ENCODE measurements at regions not wholly inside any gene's neighbourhood (a gene's known extent, or its start where the extent isn't known, plus 50 kb on each side); places are given as distances from the start of the nearest gene placed in this dataset.

DNA sequence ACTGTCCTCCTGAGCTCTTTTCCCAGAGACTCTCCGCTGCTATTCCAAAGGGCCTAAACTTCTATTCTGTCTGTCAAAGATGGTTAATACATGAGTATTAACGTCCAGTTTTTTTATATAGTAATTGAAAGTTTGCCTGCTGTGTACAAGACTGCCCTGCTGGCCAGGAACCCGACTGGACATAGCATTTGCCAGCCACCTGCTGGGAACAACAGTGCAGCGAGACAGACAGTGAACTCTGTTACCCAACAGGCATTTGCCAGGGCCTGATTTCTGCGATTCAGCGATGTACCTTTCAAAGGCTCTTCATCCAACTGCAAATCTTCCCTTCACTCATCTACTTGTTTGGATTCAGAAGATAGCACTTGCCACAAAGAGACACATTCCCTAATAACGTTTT is 128.8 kb upstream of the SEM1 start:
- DNase-seq (ENCODE audit: low read depth in 1 of 2, low spot score in 1 of 2) = no peak
- Histone ChIP-seq H3K27me3 (no peaks in the 10 kb centered on the region), H3K27ac (no peak overlapping the region), H3K4me1 (ENCODE audit: low read depth) (no peaks in the 10 kb centered on the region), H3K9me3 (ENCODE audit: low read depth) (no peaks in the 10 kb centered on the region), H3K36me3 (no peaks in the 10 kb centered on the region), H3K4me3 (no peak overlapping the region)
- TF ChIP-seq, protein P1, sequence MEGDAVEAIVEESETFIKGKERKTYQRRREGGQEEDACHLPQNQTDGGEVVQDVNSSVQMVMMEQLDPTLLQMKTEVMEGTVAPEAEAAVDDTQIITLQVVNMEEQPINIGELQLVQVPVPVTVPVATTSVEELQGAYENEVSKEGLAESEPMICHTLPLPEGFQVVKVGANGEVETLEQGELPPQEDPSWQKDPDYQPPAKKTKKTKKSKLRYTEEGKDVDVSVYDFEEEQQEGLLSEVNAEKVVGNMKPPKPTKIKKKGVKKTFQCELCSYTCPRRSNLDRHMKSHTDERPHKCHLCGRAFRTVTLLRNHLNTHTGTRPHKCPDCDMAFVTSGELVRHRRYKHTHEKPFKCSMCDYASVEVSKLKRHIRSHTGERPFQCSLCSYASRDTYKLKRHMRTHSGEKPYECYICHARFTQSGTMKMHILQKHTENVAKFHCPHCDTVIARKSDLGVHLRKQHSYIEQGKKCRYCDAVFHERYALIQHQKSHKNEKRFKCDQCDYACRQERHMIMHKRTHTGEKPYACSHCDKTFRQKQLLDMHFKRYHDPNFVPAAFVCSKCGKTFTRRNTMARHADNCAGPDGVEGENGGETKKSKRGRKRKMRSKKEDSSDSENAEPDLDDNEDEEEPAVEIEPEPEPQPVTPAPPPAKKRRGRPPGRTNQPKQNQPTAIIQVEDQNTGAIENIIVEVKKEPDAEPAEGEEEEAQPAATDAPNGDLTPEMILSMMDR (IDR thresholded peaks at IDR 0.05; ENCODE audit: low read depth, low read length) = no peak

DNA sequence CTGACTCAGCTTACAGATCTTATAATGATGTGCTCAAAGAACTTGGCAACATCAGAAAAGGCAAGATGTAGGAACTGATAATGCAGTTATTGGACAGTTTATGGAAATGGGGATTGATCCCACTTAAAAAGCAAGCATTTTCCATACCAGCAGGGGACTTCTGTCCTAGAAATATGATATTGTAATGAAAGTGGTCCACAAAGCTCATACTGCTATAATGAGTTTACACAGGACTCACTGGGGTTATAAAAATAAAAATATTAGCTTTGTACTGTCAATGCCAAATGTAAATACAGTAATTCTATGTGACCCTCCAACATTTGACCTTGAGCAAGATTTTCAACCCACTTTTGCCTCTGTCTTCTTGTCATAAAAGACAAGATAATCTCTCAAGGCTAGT is 145.5 kb upstream of the SEM1 start:
- TF ChIP-seq, protein P1 (IDR thresholded peaks at IDR 0.05; ENCODE audit: low read depth, low read length) = no peak
- Histone ChIP-seq H3K4me3 (no peak overlapping the region), H3K27ac (no peak overlapping the region), H3K4me1 (ENCODE audit: low read depth) (no peaks in the 10 kb centered on the region), H3K9me3 (ENCODE audit: low read depth) (no peaks in the 10 kb centered on the region), H3K36me3 (no peaks in the 10 kb centered on the region), H3K27me3 (peaks cover 4% of the 10 kb centered on the region)
- no peak for DNase-seq (ENCODE audit: low read depth in 1 of 2, low spot score in 1 of 2)

DNA sequence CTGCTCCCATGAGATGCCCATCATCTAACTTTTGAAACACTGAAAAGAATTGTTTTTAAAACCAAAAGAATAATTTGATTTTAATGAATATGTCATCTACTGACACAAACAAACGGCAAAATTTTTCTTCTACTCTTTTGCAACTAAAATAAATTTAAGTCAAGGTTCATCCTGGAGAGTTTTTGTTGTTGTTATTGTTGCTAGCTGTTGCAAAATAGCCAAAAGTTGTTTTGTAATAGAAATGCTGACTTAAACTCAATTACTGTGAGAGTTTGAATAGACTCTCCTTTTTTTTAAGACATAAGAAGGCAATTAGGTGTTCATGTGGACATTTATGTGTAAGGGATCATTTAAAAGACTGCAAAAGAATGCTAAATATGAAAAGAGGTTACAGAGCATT is 146.0 kb upstream of the SEM1 start:
- Histone ChIP-seq H3K4me1 (ENCODE audit: low read depth) (no peaks in the 10 kb centered on the region), H3K36me3 (no peaks in the 10 kb centered on the region), H3K27me3 (peaks cover 4% of the 10 kb centered on the region), H3K4me3 (no peak overlapping the region), H3K27ac (no peak overlapping the region), H3K9me3 (ENCODE audit: low read depth) (no peaks in the 10 kb centered on the region)
- no peak for DNase-seq (ENCODE audit: low read depth in 1 of 2, low spot score in 1 of 2)
- TF ChIP-seq, protein P1 (IDR thresholded peaks at IDR 0.05; ENCODE audit: low read depth, low read length) = no peak

DNA sequence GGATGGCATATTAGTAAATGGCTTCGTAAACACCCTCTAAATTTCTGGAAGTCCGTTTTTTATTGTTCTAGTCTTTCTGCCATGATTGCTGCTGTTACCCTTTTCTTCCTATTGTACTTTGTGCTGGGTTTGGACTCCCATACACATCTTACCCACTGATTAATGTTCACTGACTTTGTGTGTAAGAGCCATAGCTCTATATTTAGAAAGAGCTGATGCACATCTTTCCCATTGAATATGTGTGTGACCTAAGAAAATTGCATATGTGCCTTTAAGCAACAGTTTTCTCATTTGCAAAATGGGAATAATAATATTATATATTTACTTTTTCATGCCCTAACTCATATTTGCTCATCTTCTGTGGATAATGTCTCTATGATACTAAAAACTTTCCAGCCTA is 135.8 kb upstream of the DLX6 start:
- DNase-seq (ENCODE audit: low read depth in 1 of 2, low spot score in 1 of 2) = no peak
- H3K36me3 ChIP-seq = no peaks in the 10 kb centered on the region
- H3K4me1 ChIP-seq (ENCODE audit: low read depth) = no peaks in the 10 kb centered on the region
- H3K9me3 ChIP-seq (ENCODE audit: low read depth) = no peaks in the 10 kb centered on the region
- no peak overlapping the region for H3K27ac ChIP-seq
- no peaks in the 10 kb centered on the region for H3K27me3 ChIP-seq
- TF ChIP-seq, protein P1 (IDR thresholded peaks at IDR 0.05; ENCODE audit: low read depth, low read length) = no peak
- H3K4me3 ChIP-seq = no peak overlapping the region

DNA sequence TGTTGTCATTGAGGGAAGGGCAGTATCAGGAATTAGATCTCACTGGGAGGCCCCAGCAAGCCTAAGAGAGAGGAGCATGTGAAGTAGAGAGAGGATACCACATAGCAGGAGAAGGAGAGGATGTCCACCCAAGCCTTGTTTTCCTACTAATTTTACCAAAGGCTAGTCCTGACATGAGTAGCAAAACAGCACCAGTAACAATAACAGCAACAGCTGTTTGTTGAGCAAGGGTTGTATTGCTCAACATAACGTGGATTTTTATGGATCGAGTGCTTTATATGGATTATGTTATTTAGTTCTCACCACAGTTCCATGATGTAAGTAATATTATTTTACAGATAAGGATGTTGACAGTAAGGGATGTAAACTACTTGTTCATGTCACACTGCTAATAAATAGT is 135.2 kb upstream of the DLX6 start:
- DNase-seq (ENCODE audit: low read depth in 1 of 2, low spot score in 1 of 2) = no peak

More for the DNA sequence above, 135.2 kb upstream of the DLX6 start:
- no peaks in the 10 kb centered on the region for H3K4me1 ChIP-seq (ENCODE audit: low read depth)
- TF ChIP-seq, protein P1 (IDR thresholded peaks at IDR 0.05; ENCODE audit: low read depth, low read length) = no peak
- no peak overlapping the region for H3K4me3 ChIP-seq
- H3K27me3 ChIP-seq = no peaks in the 10 kb centered on the region
- no peak overlapping the region for H3K27ac ChIP-seq
- H3K36me3 ChIP-seq = no peaks in the 10 kb centered on the region
- no peaks in the 10 kb centered on the region for H3K9me3 ChIP-seq (ENCODE audit: low read depth)

All from cardiac muscle cell (in vitro differentiated cells and primary cell).